ENCODE measurements at regions not wholly inside any gene's neighbourhood (a gene's known extent, or its start where the extent isn't known, plus 50 kb on each side); places are given as distances from the start of the nearest gene placed in this dataset.

GRCh38 chr2:198817536-198817935, 640.2 kb downstream of the SATB2 start:
- DNase-seq (ENCODE audit: low read depth in 1 of 2, low spot score in 1 of 2) = no peak

- DNase-seq (ENCODE audit: low read depth in 1 of 2, low spot score in 1 of 2) = no peak
These were observed 642.1 kb downstream of the SATB2 start for GRCh38 chr2:198815626-198816025.

GRCh38 chr2:198811198-198811597, 646.5 kb downstream of the SATB2 start:
- no peak for DNase-seq (ENCODE audit: low read depth in 1 of 2, low spot score in 1 of 2)

- no peak for DNase-seq (ENCODE audit: low read depth in 1 of 2, low spot score in 1 of 2)
These were observed 647.8 kb downstream of the SATB2 start for GRCh38 chr2:198809976-198810375.

- DNase-seq (ENCODE audit: low read depth in 1 of 2, low spot score in 1 of 2) = no peak
These were observed 650.6 kb downstream of the SATB2 start for GRCh38 chr2:198807131-198807530.

- no peak for DNase-seq (ENCODE audit: low read depth in 1 of 2, low spot score in 1 of 2)
These were observed 662.3 kb downstream of the SATB2 start for GRCh38 chr2:198795419-198795818.

GRCh38 chr2:198791623-198792022, 666.1 kb downstream of the SATB2 start:
- DNase-seq (ENCODE audit: low read depth in 1 of 2, low spot score in 1 of 2) = no peak

- DNase-seq (ENCODE audit: low read depth in 1 of 2, low spot score in 1 of 2) = no peak
These were observed 669.1 kb downstream of the SATB2 start for GRCh38 chr2:198788676-198789075.

- DNase-seq (ENCODE audit: low read depth in 1 of 2, low spot score in 1 of 2) = no peak
These were observed 675.0 kb downstream of the SATB2 start for GRCh38 chr2:198782734-198783133.

- DNase-seq (ENCODE audit: low read depth in 1 of 2, low spot score in 1 of 2) = no peak
These were observed 680.9 kb downstream of the SATB2 start for GRCh38 chr2:198776616-198777406.

- DNase-seq (ENCODE audit: low read depth in 1 of 2, low spot score in 1 of 2) = no peak
These were observed 682.0 kb downstream of the SATB2 start for GRCh38 chr2:198775737-198776136.

GRCh38 chr2:198774576-198774975, 683.2 kb downstream of the SATB2 start:
- DNase-seq (ENCODE audit: low read depth in 1 of 2, low spot score in 1 of 2) = no peak

- DNase-seq (ENCODE audit: low read depth in 1 of 2, low spot score in 1 of 2) = no peak
These were observed 690.0 kb downstream of the SATB2 start for GRCh38 chr2:198767694-198768093.

GRCh38 chr2:198763793-198764192, 693.9 kb downstream of the SATB2 start:
- no peak for DNase-seq (ENCODE audit: low read depth in 1 of 2, low spot score in 1 of 2)

- no peak for DNase-seq (ENCODE audit: low read depth in 1 of 2, low spot score in 1 of 2)
These were observed 695.3 kb downstream of the SATB2 start for GRCh38 chr2:198762441-198762840.

- DNase-seq (ENCODE audit: low read depth in 1 of 2, low spot score in 1 of 2) = no peak
These were observed 700.7 kb downstream of the SATB2 start for GRCh38 chr2:198757069-198757468.

GRCh38 chr2:198756166-198756565, 701.6 kb downstream of the SATB2 start:
- DNase-seq (ENCODE audit: low read depth in 1 of 2, low spot score in 1 of 2) = no peak

- DNase-seq (ENCODE audit: low read depth in 1 of 2, low spot score in 1 of 2) = no peak
These were observed 704.6 kb downstream of the SATB2 start for GRCh38 chr2:198753101-198753500.

GRCh38 chr2:198749364-198749763, 708.4 kb downstream of the SATB2 start:
- DNase-seq (ENCODE audit: low read depth in 1 of 2, low spot score in 1 of 2) = no peak

GRCh38 chr2:198731842-198732399, 725.8 kb downstream of the SATB2 start:
- no peak for DNase-seq (ENCODE audit: low read depth in 1 of 2, low spot score in 1 of 2)

- no peak for DNase-seq (ENCODE audit: low read depth in 1 of 2, low spot score in 1 of 2)
These were observed 737.5 kb downstream of the SATB2 start for GRCh38 chr2:198720266-198720665.

GRCh38 chr2:198717451-198717850, 740.3 kb downstream of the SATB2 start:
- no peak for DNase-seq (ENCODE audit: low read depth in 1 of 2, low spot score in 1 of 2)

GRCh38 chr2:198715302-198715835, 742.4 kb downstream of the SATB2 start:
- DNase-seq (ENCODE audit: low read depth in 1 of 2, low spot score in 1 of 2) = no peak
